Adipocyte (in vitro differentiated cells): ENCODE measurements at regions not wholly inside any gene's neighbourhood (a gene's known extent, or its start where the extent isn't known, plus 50 kb on each side); places are given as distances from the start of the nearest gene placed in this dataset.

Experiments used
- DNase-seq: peaks from one replicate; pipeline ENCODE4 v3.0.0-alpha.2; 2015; ENCODE audit warnings: low read depth
- H3K27me3 ChIP-seq: replicated peaks from 2 replicates; pipeline ENCODE4 v1.7.0; 2013; ENCODE audit warnings: mild to moderate bottlenecking, low read length, moderate library complexity; ENCODE audit not compliant: control insufficient read depth, insufficient read depth
- H3K36me3 ChIP-seq: 2 replicates; pipeline ENCODE4 v1.7.0; 2013; ENCODE audit warnings: low read length, mild to moderate bottlenecking, moderate library complexity; ENCODE audit not compliant: control insufficient read depth, insufficient read depth, severe bottlenecking
- H3K4me1 ChIP-seq: 2 replicates; pipeline ENCODE4 v1.7.0; 2013; ENCODE audit warnings: mild to moderate bottlenecking, low read length, moderate library complexity; ENCODE audit not compliant: control insufficient read depth, insufficient read depth
- H3K4me3 ChIP-seq: 2 replicates; pipeline ENCODE4 v1.7.0; 2013; ENCODE audit warnings: mild to moderate bottlenecking, low read length, moderate library complexity
- H3K9ac ChIP-seq: 2 replicates; pipeline ENCODE4 v1.7.0; 2013; ENCODE audit warnings: mild to moderate bottlenecking, low read length, moderate library complexity
- H3K9me3 ChIP-seq: 2 replicates; pipeline ENCODE4 v1.7.0; 2013; ENCODE audit warnings: mild to moderate bottlenecking, low read length, moderate library complexity; ENCODE audit not compliant: control insufficient read depth

GRCh38 chr19:31119951-31120690, 229.1 kb downstream of the TSHZ3 start:
- Histone ChIP-seq H3K9me3 (no peaks in the 10 kb centered on the region), H3K4me3 (no peak overlapping the region), H3K36me3 (no peaks in the 10 kb centered on the region), H3K9ac (no peak overlapping the region), H3K27me3 (no peaks in the 10 kb centered on the region), H3K4me1 (no peaks in the 10 kb centered on the region)
- no peak for DNase-seq

GRCh38 chr19:31118986-31119385, 230.2 kb downstream of the TSHZ3 start:
- Histone ChIP-seq H3K4me3 (no peak overlapping the region), H3K36me3 (no peaks in the 10 kb centered on the region), H3K9ac (no peak overlapping the region), H3K27me3 (no peaks in the 10 kb centered on the region), H3K9me3 (no peaks in the 10 kb centered on the region), H3K4me1 (no peaks in the 10 kb centered on the region)
- no peak for DNase-seq

- no peak overlapping the region for H3K9ac ChIP-seq
- no peaks in the 10 kb centered on the region for H3K36me3 ChIP-seq
- DNase-seq = no peak
- H3K4me1 ChIP-seq = no peaks in the 10 kb centered on the region
- H3K9me3 ChIP-seq = no peaks in the 10 kb centered on the region
- no peak overlapping the region for H3K4me3 ChIP-seq
- H3K27me3 ChIP-seq = no peaks in the 10 kb centered on the region
Measured at GRCh38 chr19:31118287-31118955, 230.8 kb downstream of the TSHZ3 start.

GRCh38 chr19:31114585-31114984, 234.7 kb downstream of the TSHZ3 start:
- Histone ChIP-seq H3K9ac (no peak overlapping the region), H3K4me3 (no peak overlapping the region), H3K36me3 (no peaks in the 10 kb centered on the region), H3K4me1 (no peaks in the 10 kb centered on the region), H3K27me3 (no peaks in the 10 kb centered on the region), H3K9me3 (no peaks in the 10 kb centered on the region)
- DNase-seq = no peak

- Histone ChIP-seq H3K9me3 (no peaks in the 10 kb centered on the region), H3K4me1 (no peaks in the 10 kb centered on the region), H3K27me3 (peaks cover 6% of the 10 kb centered on the region), H3K9ac (no peak overlapping the region), H3K36me3 (no peaks in the 10 kb centered on the region), H3K4me3 (no peak overlapping the region)
- peak; percentile 34 for DNase-seq
Measured at GRCh38 chr19:31113293-31113692, 235.9 kb downstream of the TSHZ3 start.

GRCh38 chr19:31112158-31112557, 237.1 kb downstream of the TSHZ3 start:
- H3K9ac ChIP-seq = no peak overlapping the region
- H3K27me3 ChIP-seq = peaks cover 6% of the 10 kb centered on the region
- H3K36me3 ChIP-seq = no peaks in the 10 kb centered on the region
- no peak overlapping the region for H3K4me3 ChIP-seq
- no peaks in the 10 kb centered on the region for H3K4me1 ChIP-seq
- no peak for DNase-seq
- no peaks in the 10 kb centered on the region for H3K9me3 ChIP-seq

GRCh38 chr19:31111741-31112140, 237.5 kb downstream of the TSHZ3 start:
- H3K4me1 ChIP-seq = no peaks in the 10 kb centered on the region
- no peak overlapping the region for H3K4me3 ChIP-seq
- no peak overlapping the region for H3K9ac ChIP-seq
- H3K36me3 ChIP-seq = no peaks in the 10 kb centered on the region
- peaks cover 6% of the 10 kb centered on the region for H3K27me3 ChIP-seq
- no peaks in the 10 kb centered on the region for H3K9me3 ChIP-seq
- no peak for DNase-seq

- H3K27me3 ChIP-seq = peaks cover 6% of the 10 kb centered on the region
- peak; percentile 39 for DNase-seq
- H3K9me3 ChIP-seq = no peaks in the 10 kb centered on the region
- no peaks in the 10 kb centered on the region for H3K36me3 ChIP-seq
- H3K9ac ChIP-seq = no peak overlapping the region
- no peak overlapping the region for H3K4me3 ChIP-seq
- H3K4me1 ChIP-seq = no peaks in the 10 kb centered on the region
Measured at GRCh38 chr19:31110336-31110735, 238.9 kb downstream of the TSHZ3 start.

- DNase-seq = no peak
- Histone ChIP-seq H3K4me3 (no peak overlapping the region), H3K9ac (no peak overlapping the region), H3K36me3 (no peaks in the 10 kb centered on the region), H3K9me3 (no peaks in the 10 kb centered on the region), H3K27me3 (peaks cover 6% of the 10 kb centered on the region), H3K4me1 (no peaks in the 10 kb centered on the region)
Measured at GRCh38 chr19:31109636-31110035, 239.6 kb downstream of the TSHZ3 start.

- Histone ChIP-seq H3K36me3 (no peaks in the 10 kb centered on the region), H3K4me3 (no peak overlapping the region), H3K9me3 (no peaks in the 10 kb centered on the region), H3K27me3 (peaks cover 6% of the 10 kb centered on the region), H3K9ac (no peak overlapping the region), H3K4me1 (no peaks in the 10 kb centered on the region)
- DNase-seq = no peak
Measured at GRCh38 chr19:31107096-31107495, 242.1 kb downstream of the TSHZ3 start.

- Histone ChIP-seq H3K4me1 (no peaks in the 10 kb centered on the region), H3K9ac (no peak overlapping the region), H3K27me3 (peaks cover 6% of the 10 kb centered on the region), H3K9me3 (no peaks in the 10 kb centered on the region), H3K4me3 (no peak overlapping the region), H3K36me3 (no peaks in the 10 kb centered on the region)
- no peak for DNase-seq
Measured at GRCh38 chr19:31105761-31106160, 243.5 kb downstream of the TSHZ3 start.
